T47D (cell line): ENCODE measurements at regions not wholly inside any gene's neighbourhood (a gene's known extent, or its start where the extent isn't known, plus 50 kb on each side); places are given as distances from the start of the nearest gene placed in this dataset.

Experiments
- DNase-seq, 2 experiments: peaks; one replicate each; pipeline versions ENCODE4 v3.0.0 to v3.0.0-alpha.2; 2011 to 2012; ENCODE audit warnings: low read depth in 1 of 2, low spot score in 1 of 2
- JUND ChIP-seq: IDR thresholded peaks from 2 replicates; pipeline ENCODE4 v1.6.1; 2012; ENCODE audit warnings: low read depth
- in situ Hi-C: cut with HindIII; loops from 2 replicates; pipeline ENCODE4 v1.10.0; 2016; ENCODE audit warnings: low sequenced_read_pairs, low pct_unique_long_range_greater_than_20kb

DNA sequence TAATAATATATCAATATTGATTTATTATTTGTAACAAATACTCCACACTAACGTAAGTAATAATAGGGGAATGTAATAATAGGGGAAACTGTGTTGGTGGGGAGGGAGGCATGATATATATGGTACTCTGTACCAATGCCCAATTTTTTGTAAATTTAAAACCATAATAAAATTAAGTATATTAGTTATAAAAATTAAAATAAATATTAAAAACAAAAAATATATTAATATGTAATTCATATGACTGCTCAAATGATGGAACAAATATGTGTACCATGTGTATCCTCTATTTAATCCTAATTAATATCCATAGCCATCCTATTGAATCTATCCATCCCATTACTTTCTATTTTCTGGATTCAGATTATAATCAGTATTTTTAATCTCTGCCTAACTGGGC lies 578.0 kb downstream of the KCNA4 start:
- no peak for DNase-seq
- no peak for TF ChIP-seq JUND
- in situ Hi-C loops, result no loop called here

GRCh38 chr11:29435421-29435820 lies 581.4 kb downstream of the KCNA4 start:
- no peak for DNase-seq
- no peak for TF ChIP-seq JUND
- in situ Hi-C loops, result no loop called here

DNA sequence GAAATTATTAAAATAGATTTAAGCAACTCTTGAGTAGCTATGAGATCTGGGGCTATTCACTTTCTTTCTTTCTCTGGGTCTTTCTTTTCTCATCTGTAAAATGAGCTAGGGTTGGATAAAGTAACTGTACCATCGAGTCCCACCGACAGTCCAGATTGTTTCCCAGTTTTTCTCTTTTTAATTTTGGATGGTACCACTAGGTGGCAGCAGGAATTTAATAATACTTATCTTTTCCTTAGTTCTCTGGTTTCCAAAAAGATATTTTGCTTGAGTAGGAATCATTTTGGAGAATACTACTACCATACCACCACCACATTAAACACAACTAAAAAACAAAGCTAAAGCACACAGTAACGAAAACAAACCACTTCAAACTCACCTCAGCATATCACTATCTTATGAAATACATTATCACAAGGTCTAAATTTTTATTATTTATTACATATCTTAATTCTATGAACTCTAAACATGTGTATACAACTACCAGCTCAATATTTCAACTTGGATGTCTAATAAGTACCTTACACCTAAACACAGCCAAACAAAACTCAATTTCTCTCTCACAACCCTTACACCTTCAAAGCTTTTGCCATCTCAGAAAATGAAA lies 584.0 kb downstream of the KCNA4 start:
- in situ Hi-C loops, result no loop called here
- TF ChIP-seq JUND, result no peak
- DNase-seq, result peak; percentile 26 to 57

- DNase-seq, result no peak
- in situ Hi-C loops, result no loop called here
- no peak for TF ChIP-seq JUND
Observed at GRCh38 chr11:29405305-29405704, 611.5 kb downstream of the KCNA4 start.

- DNase-seq, result no peak
- in situ Hi-C loops, result no loop called here
- TF ChIP-seq JUND, result no peak
Observed at GRCh38 chr11:29395555-29396072, 621.2 kb downstream of the KCNA4 start.

DNA sequence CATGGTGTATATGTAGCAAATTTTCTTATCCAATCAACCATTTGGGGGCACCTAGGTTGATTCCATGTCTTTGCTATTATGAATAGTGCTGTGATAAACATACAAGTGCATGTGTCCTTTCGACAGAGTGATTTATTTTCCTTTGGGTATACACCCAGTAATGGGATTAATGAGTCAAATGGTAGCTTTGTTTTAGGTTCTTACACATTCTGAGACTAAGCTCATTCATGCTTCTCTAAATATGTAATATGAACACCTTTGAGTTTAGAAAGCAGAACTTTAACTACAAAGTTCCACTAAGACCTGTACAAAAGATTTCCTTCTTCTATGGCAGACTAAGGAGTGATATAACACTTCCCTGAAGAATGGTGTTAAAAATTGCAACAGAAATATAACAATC lies 627.0 kb downstream of the KCNA4 start:
- TF ChIP-seq JUND, result no peak
- in situ Hi-C loops, result no loop called here
- no peak for DNase-seq

GRCh38 chr11:29373725-29374124 lies 643.1 kb downstream of the KCNA4 start:
- DNase-seq, result no peak
- TF ChIP-seq JUND, result no peak
- in situ Hi-C loops, result no loop called here

DNA sequence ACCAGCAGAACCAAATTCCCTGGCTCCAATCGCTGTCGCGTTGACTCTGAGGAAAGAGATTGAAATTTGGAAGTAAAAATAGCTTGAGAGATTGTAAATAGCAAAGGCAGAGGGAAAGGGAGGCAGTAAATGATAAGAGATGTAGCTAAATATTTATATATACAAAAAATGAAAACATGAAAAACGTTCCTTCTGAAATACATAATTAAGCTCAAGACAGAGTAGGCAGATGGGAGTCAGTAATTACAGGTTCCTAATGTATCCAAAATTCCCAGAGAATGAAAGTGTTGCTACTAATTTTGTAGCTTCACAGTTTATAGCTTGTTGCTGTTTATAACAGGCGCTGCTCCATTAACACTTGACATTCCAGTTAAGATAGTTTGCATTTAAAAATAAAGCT lies 648.7 kb downstream of the KCNA4 start:
- no peak for DNase-seq
- in situ Hi-C loops, result no loop called here
- TF ChIP-seq JUND, result no peak

DNA sequence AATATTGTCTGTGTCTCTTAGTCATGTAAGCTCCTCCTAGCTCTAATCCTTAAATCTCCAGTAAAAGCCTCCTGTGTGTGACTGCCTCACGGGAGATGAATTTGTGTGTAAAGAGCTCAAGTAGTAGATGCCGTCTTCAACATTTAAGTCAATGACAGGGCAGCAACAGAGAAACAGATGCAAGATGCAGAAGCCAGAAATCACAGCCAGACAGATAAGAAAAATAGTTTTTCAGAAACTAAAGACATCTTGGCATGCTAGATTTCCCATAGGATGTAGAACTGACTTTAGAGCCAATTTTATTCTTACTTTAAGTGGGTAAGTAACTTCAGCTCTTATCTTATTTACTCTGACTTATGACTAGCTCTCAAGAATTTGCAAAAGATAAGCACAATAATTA lies 652.8 kb downstream of the KCNA4 start:
- TF ChIP-seq JUND, result no peak
- in situ Hi-C loops, result no loop called here
- DNase-seq, result no peak

DNA sequence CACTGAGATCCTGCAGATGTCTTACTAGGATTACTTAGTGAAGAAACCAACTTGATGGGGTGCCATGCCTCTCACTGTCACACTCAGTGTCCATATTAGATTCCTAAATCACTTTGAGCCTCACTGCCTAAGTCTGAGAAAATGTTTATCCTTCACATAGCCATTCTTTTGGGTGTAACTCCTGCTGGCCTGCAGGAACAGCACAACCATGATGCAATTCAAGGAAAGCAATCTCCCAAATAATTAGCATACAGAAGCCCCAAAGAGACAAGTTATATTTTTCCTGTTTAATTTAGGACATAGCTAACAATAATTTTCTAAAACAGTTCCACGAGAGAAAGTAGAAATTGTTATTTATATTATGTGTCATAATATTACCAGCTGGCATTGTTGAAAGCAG lies 655.5 kb downstream of the KCNA4 start:
- DNase-seq, result no peak
- in situ Hi-C loops, result no loop called here
- TF ChIP-seq JUND, result no peak

GRCh38 chr11:29353833-29354232 lies 663.0 kb downstream of the KCNA4 start:
- in situ Hi-C loops, result no loop called here
- no peak for DNase-seq
- TF ChIP-seq JUND, result no peak

GRCh38 chr11:29352273-29352795 lies 664.5 kb downstream of the KCNA4 start:
- in situ Hi-C loops, result no loop called here
- no peak for TF ChIP-seq JUND
- no peak for DNase-seq

GRCh38 chr11:29351301-29351873 lies 665.4 kb downstream of the KCNA4 start:
- DNase-seq, result no peak
- in situ Hi-C loops, result no loop called here
- no peak for TF ChIP-seq JUND
